Astrocyte of the cerebellum (primary cell): ENCODE measurements at regions not wholly inside any gene's neighbourhood (a gene's known extent, or its start where the extent isn't known, plus 50 kb on each side); places are given as distances from the start of the nearest gene placed in this dataset.

Experiments used
- DNase-seq: peaks from one replicate; pipeline ENCODE4 v3.0.0-alpha.2; 2011; ENCODE audit warnings: low read depth
- H3K4me3 ChIP-seq: 2 replicates; pipeline ENCODE4 v1.5.1; 2011; ENCODE audit warnings: mild to moderate bottlenecking, low read depth, low read length, moderate library complexity
- in situ Hi-C: cut with HindIII; loops from 2 replicates; pipeline ENCODE4 v1.10.0; 2017; ENCODE audit warnings: low sequenced_read_pairs
- TF ChIP-seq, protein P1 (sequence below): IDR thresholded peaks from 2 replicates; pipeline ENCODE4 v1.5.1; 2012; ENCODE audit warnings: low read length, low read depth, moderate library complexity, mild to moderate bottlenecking; ENCODE audit errors: missing control alignments

DNA sequence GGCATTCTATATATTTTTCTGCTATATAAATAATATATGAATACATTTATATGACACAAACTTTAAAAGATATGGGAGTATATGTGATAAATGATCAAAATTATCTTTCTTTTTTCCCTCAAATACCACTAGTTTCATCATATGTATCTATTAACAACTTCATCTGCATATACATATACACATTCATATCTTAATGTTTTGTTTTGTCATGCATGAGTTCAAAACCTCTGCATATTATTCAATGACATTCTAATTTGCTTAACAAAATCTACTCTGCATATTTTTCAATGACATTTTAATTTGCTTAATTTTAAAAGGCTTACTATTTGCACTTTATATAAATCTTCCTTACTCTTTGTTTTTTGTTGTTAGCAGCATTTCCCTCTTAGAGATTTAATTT is 276.2 kb downstream of the PIK3C3 start:
- TF ChIP-seq, protein P1, sequence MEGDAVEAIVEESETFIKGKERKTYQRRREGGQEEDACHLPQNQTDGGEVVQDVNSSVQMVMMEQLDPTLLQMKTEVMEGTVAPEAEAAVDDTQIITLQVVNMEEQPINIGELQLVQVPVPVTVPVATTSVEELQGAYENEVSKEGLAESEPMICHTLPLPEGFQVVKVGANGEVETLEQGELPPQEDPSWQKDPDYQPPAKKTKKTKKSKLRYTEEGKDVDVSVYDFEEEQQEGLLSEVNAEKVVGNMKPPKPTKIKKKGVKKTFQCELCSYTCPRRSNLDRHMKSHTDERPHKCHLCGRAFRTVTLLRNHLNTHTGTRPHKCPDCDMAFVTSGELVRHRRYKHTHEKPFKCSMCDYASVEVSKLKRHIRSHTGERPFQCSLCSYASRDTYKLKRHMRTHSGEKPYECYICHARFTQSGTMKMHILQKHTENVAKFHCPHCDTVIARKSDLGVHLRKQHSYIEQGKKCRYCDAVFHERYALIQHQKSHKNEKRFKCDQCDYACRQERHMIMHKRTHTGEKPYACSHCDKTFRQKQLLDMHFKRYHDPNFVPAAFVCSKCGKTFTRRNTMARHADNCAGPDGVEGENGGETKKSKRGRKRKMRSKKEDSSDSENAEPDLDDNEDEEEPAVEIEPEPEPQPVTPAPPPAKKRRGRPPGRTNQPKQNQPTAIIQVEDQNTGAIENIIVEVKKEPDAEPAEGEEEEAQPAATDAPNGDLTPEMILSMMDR = no peak
- in situ Hi-C loops = no loop called here
- no peak overlapping the region for H3K4me3 ChIP-seq
- DNase-seq = no peak

DNA sequence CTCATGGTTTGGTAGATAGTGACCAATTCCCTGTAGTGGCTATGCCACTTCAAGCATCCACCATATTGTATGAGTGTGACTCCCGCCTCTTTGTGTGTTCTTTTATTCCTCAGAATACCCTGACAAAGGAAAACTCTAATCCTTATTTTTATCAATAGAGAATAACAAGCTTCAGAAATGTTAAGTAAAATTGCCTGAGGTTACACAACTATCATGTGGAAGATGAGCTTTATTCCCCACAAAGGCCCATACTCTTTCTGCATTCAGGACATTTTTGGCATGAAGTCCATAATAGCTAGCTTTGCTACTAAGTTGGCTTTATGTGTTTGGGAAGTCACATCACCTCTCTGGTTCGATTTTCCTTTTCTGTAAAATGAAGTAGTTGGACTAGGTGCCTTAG is 276.8 kb downstream of the PIK3C3 start:
- no peak for DNase-seq
- no peak overlapping the region for H3K4me3 ChIP-seq
- TF ChIP-seq, protein P1 = no peak
- in situ Hi-C loops = no loop called here

DNA sequence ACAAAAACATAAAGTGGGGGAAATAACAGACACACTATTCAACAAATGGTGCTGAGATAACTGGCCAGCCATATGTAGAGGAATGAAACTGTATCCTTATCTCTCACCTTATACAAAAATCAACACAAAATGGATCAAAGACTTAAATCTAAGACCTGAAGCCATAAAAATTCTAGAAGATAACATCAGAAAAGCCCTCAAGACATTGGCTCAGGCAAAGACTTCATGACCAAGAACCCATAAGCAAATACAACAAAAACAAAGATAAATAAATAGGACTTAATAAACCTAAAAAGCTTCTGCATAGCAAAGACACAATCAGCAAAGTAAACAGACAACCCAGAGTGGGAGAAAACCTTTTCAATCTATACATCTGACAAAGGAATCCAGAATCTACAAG is 278.9 kb downstream of the PIK3C3 start:
- H3K4me3 ChIP-seq = no peak overlapping the region
- no peak for DNase-seq
- TF ChIP-seq, protein P1 = no peak
- in situ Hi-C loops = no loop called here

DNA sequence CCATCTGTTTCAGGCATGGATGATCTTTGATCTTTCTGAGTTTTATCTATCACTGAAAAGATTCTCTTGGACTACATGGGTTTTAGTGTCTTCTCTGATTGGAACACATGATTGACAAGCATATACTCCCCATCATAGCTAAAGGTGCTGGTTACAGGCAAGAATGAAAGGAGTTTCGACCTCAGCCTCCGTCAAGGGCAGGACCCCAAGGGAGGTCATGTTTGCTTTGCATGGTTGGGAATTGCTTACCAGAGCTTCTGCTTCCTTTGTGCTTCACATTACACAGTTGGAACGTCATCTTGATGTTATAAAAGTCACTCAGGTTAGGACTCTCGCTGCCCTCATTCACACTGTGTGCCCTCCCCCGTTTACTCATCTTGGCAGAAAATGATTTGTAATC is 287.7 kb downstream of the PIK3C3 start:
- in situ Hi-C loops = no loop called here
- no peak for DNase-seq
- TF ChIP-seq, protein P1 = no peak
- no peak overlapping the region for H3K4me3 ChIP-seq

DNA sequence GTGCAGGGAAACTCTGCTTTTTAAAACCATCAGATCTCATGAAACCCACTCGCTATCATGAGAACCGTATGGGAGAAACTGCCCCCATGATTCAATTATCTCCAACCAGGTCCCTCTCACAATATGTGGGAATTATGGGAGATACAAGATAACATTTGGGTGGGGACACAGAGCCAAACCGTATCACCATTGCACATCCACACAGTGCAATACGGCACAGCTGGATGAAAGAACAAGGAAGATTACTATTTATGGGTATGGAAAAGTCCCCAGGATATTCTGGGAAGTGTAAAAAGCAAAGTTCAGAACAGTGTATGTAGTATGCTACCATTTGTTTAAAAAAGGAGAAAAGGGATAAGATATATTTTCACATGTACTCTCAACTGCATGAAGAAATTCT is 290.1 kb downstream of the PIK3C3 start:
- in situ Hi-C loops = no loop called here
- DNase-seq = no peak
- H3K4me3 ChIP-seq = no peak overlapping the region
- TF ChIP-seq, protein P1 = no peak

DNA sequence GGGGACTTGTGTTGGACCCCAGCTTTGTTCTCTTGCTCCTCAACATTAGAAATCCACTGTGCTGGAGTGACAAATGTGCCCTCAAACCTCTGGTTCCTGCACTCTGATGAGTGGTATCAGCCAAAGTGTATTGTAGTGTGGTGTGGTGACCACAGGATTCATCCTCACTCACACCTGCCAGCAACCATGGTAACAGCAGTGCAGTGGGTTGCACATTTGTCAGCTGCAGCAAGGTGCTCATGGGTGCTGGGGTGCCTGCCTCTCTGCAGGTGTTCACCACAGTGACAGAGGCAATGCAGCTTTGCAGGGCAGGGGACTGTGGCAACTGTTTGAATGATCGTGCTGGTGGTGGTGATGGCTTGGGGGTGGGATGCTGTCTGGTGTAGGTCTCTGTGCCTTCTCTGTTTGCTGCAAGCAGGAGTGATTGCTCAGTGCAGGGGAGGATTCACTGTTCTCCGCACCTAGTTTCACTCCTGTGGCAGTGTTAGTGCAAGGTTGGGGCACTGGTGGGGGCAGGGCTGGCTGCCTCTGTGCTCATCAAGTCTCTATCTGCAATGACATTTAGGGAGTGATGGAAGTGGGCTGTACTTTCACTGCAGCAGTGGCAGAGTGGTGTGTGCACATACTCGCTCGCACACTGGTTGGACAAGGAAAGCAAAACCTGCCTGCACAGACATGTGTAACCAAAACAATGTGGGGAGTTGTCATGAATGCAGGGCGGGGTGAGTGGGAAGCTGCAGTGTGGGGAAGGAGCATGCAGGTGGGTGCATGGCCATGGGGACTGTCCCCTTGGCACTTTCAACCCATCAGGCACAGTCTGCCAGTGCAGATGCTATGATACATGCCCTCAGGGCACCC is 301.1 kb downstream of the PIK3C3 start:
- in situ Hi-C loops = no loop called here
- H3K4me3 ChIP-seq = no peak overlapping the region
- DNase-seq = no peak
- TF ChIP-seq, protein P1 = no peak
